IgD-negative memory B cell (primary cell): ENCODE measurements at regions not wholly inside any gene's neighbourhood (a gene's known extent, or its start where the extent isn't known, plus 50 kb on each side); places are given as distances from the start of the nearest gene placed in this dataset.
"Not testable (repeated sequence)": the region's sequence is repeated elsewhere in the genome, so short reads cannot be mapped to it uniquely, and the experiment has no call there.

ENCODE experiments used
- H3K27ac Mint-ChIP-seq, 3 donors: one replicate each; pipeline ENCODE4 v1.8.0; 2020 to 2022; ENCODE audit warnings: mild to moderate bottlenecking in 3 of 3, mixed read lengths in 3 of 3, moderate library complexity in 1 of 3
- H3K27me3 Mint-ChIP-seq: one replicate; pipeline ENCODE4 v1.8.0; 2021; ENCODE audit warnings: mixed read lengths
- H3K36me3 Mint-ChIP-seq: one replicate; pipeline ENCODE4 v1.8.0; 2020; ENCODE audit warnings: mild to moderate bottlenecking, mixed read lengths
- H3K4me1 Mint-ChIP-seq, 3 donors: one replicate each; pipeline ENCODE4 v1.8.0; 2020 to 2022; ENCODE audit warnings: mixed read lengths in 3 of 3, mild to moderate bottlenecking in 1 of 3
- H3K4me3 Mint-ChIP-seq, 4 donors: one replicate each; pipeline ENCODE4 v1.8.0; 2020 to 2022; ENCODE audit warnings: mild to moderate bottlenecking in 4 of 4, mixed read lengths in 4 of 4, moderate library complexity in 3 of 4
- H3K9me3 Mint-ChIP-seq, 3 donors: one replicate each; pipeline ENCODE4 v1.8.0; 2020 to 2021; ENCODE audit warnings: mixed read lengths in 3 of 3, mild to moderate bottlenecking in 1 of 3

GRCh38 chr15:56798639-56799038 is 65.3 kb upstream of the ZNF280D start:
- H3K36me3 Mint-ChIP-seq, result peaks cover 2% of the 10 kb centered on the region
- H3K4me3 Mint-ChIP-seq, result peak overlapping the region in 1 of 4 donors; percentile 6
- no peak overlapping the region for H3K27ac Mint-ChIP-seq
- H3K9me3 Mint-ChIP-seq, result no peaks in the 10 kb centered on the region
- H3K27me3 Mint-ChIP-seq, result peaks cover 10% of the 10 kb centered on the region
- peaks cover 6 to 22% (median 13%) of the 10 kb centered on the region in 3 donors for H3K4me1 Mint-ChIP-seq

- Mint-ChIP-seq H3K27ac (no peak overlapping the region), H3K4me1 (peaks cover 1 to 14% (median 7%) of the 10 kb centered on the region in 3 donors), H3K27me3 (peaks cover 5% of the 10 kb centered on the region), H3K9me3 (no peaks in the 10 kb centered on the region), H3K36me3 (no peaks in the 10 kb centered on the region), H3K4me3 (no peak overlapping the region)
Measured at GRCh38 chr15:56797720-56798275, 64.5 kb upstream of the ZNF280D start.

GRCh38 chr15:56795502-56795901 is 62.2 kb upstream of the ZNF280D start:
- Mint-ChIP-seq H3K4me3 (no peak overlapping the region), H3K36me3 (no peaks in the 10 kb centered on the region), H3K9me3 (peaks cover 3 to 14% (median 4%) of the 10 kb centered on the region in 3 donors), H3K27me3 (peaks cover 2% of the 10 kb centered on the region), H3K27ac (no peak overlapping the region), H3K4me1 (peaks cover 1 to 5% (median 3%) of the 10 kb centered on the region in 3 donors)

GRCh38 chr15:56794553-56795329 is 61.4 kb upstream of the ZNF280D start:
- peaks cover 2% of the 10 kb centered on the region for H3K27me3 Mint-ChIP-seq
- no peak overlapping the region for H3K4me3 Mint-ChIP-seq
- H3K36me3 Mint-ChIP-seq, result no peaks in the 10 kb centered on the region
- no peak overlapping the region for H3K27ac Mint-ChIP-seq
- peaks cover 1 to 5% (median 3%) of the 10 kb centered on the region in 3 donors for H3K4me1 Mint-ChIP-seq
- peaks cover 3 to 14% (median 4%) of the 10 kb centered on the region in 3 donors for H3K9me3 Mint-ChIP-seq

GRCh38 chr15:56794165-56794552 is 60.9 kb upstream of the ZNF280D start:
- Mint-ChIP-seq H3K4me1 (peaks cover 1 to 5% (median 3%) of the 10 kb centered on the region in 3 donors), H3K36me3 (no peaks in the 10 kb centered on the region), H3K9me3 (peaks cover 3 to 14% (median 4%) of the 10 kb centered on the region in 3 donors), H3K27ac (no peak overlapping the region), H3K27me3 (peaks cover 2% of the 10 kb centered on the region), H3K4me3 (no peak overlapping the region)

- Mint-ChIP-seq H3K4me3 (no peak overlapping the region), H3K27me3 (peaks cover 2% of the 10 kb centered on the region)
Measured at GRCh38 chr15:56792211-56792610, 58.9 kb upstream of the ZNF280D start.

GRCh38 chr15:56791521-56791920 is 58.2 kb upstream of the ZNF280D start:
- not testable (repeated sequence) for H3K4me3 Mint-ChIP-seq, H3K27me3 Mint-ChIP-seq, H3K27ac Mint-ChIP-seq, H3K4me1 Mint-ChIP-seq, H3K36me3 Mint-ChIP-seq
- H3K9me3 Mint-ChIP-seq, result peaks cover 4 to 14% (median 5%) of the 10 kb centered on the region in 3 donors

More at GRCh38 chr15:56792211-56792610, 58.9 kb upstream of the ZNF280D start:
- H3K9me3 Mint-ChIP-seq, result peaks cover 3 to 14% (median 4%) of the 10 kb centered on the region in 3 donors
- peaks cover 0 to 3% (median under 1%) of the 10 kb centered on the region in 3 donors for H3K4me1 Mint-ChIP-seq
- H3K36me3 Mint-ChIP-seq, result no peaks in the 10 kb centered on the region
- H3K27ac Mint-ChIP-seq, result no peak overlapping the region

GRCh38 chr15:56788359-56788758 is 55.0 kb upstream of the ZNF280D start:
- Mint-ChIP-seq H3K36me3 (peaks cover 2% of the 10 kb centered on the region), H3K4me3 (no peak overlapping the region), H3K27me3 (no peaks in the 10 kb centered on the region), H3K4me1 (peaks cover 6 to 11% (median 9%) of the 10 kb centered on the region in 3 donors), H3K27ac (no peak overlapping the region), H3K9me3 (peaks cover 4 to 14% (median 5%) of the 10 kb centered on the region in 3 donors)

- Mint-ChIP-seq H3K27ac (peak overlapping the region in 1 of 3 donors; percentile 25), H3K4me1 (peaks cover 6 to 10% (median 9%) of the 10 kb centered on the region in 3 donors), H3K4me3 (peak overlapping the region in 3 of 4 donors; percentile 13 to 88 (median 59)), H3K9me3 (peaks cover 4 to 12% (median 5%) of the 10 kb centered on the region in 3 donors), H3K36me3 (peaks cover 2% of the 10 kb centered on the region), H3K27me3 (no peaks in the 10 kb centered on the region)
Measured at GRCh38 chr15:56786966-56787365, 53.7 kb upstream of the ZNF280D start.

GRCh38 chr15:56783857-56784661 is 50.8 kb upstream of the ZNF280D start:
- H3K27ac Mint-ChIP-seq, result no peak overlapping the region
- H3K27me3 Mint-ChIP-seq, result peaks cover 4% of the 10 kb centered on the region
- peaks cover 15 to 16% (median 16%) of the 10 kb centered on the region in 3 donors for H3K4me1 Mint-ChIP-seq
- H3K36me3 Mint-ChIP-seq, result peaks cover 8% of the 10 kb centered on the region
- H3K9me3 Mint-ChIP-seq, result peaks cover 3 to 8% (median 5%) of the 10 kb centered on the region in 3 donors
- no peak overlapping the region for H3K4me3 Mint-ChIP-seq

GRCh38 chr15:56783156-56783856 is 50.0 kb upstream of the ZNF280D start:
- H3K27ac Mint-ChIP-seq, result no peak overlapping the region
- peaks cover 3 to 8% (median 5%) of the 10 kb centered on the region in 3 donors for H3K9me3 Mint-ChIP-seq
- peaks cover 8% of the 10 kb centered on the region for H3K36me3 Mint-ChIP-seq
- peaks cover 4% of the 10 kb centered on the region for H3K27me3 Mint-ChIP-seq
- no peak overlapping the region for H3K4me3 Mint-ChIP-seq
- H3K4me1 Mint-ChIP-seq, result peaks cover 16 to 21% (median 16%) of the 10 kb centered on the region in 3 donors
